ENCODE measurements at regions not wholly inside any gene's neighbourhood (a gene's known extent, or its start where the extent isn't known, plus 50 kb on each side); places are given as distances from the start of the nearest gene placed in this dataset.

- TF ChIP-seq CTCF (IDR thresholded peaks at IDR 0.05): no peak
Observed at GRCh38 chr18:25614168-25614567, 262.2 kb upstream of the ZNF521 start.

GRCh38 chr18:25612466-25612865 is 260.5 kb upstream of the ZNF521 start:
- no peak for TF ChIP-seq CTCF (IDR thresholded peaks at IDR 0.05)

GRCh38 chr18:25608091-25608490 is 256.1 kb upstream of the ZNF521 start:
- no peak for TF ChIP-seq CTCF (IDR thresholded peaks at IDR 0.05)

GRCh38 chr18:25604894-25605597 is 253.1 kb upstream of the ZNF521 start:
- no peak for TF ChIP-seq CTCF (IDR thresholded peaks at IDR 0.05)

GRCh38 chr18:25604196-25604893 is 252.4 kb upstream of the ZNF521 start:
- TF ChIP-seq CTCF (IDR thresholded peaks at IDR 0.05): no peak

GRCh38 chr18:25599443-25599842 is 247.5 kb upstream of the ZNF521 start:
- TF ChIP-seq CTCF (IDR thresholded peaks at IDR 0.05): no peak

GRCh38 chr18:25597476-25597875 is 245.5 kb upstream of the ZNF521 start:
- TF ChIP-seq CTCF (IDR thresholded peaks at IDR 0.05): no peak
